Neural progenitor cell (in vitro differentiated cells): ENCODE measurements at regions not wholly inside any gene's neighbourhood (a gene's known extent, or its start where the extent isn't known, plus 50 kb on each side); places are given as distances from the start of the nearest gene placed in this dataset.

Source experiments
- DNase-seq: peaks from one replicate; pipeline ENCODE4 v3.0.0-alpha.2; 2016; ENCODE audit warnings: low spot score
- H2AFZ ChIP-seq: fragments of 200-600 bp; sonication (generic); replicated peaks from 2 replicates; pipeline ENCODE4 v1.6.1; 2016; ENCODE audit warnings: antibody characterized with exemption
- H3F3A ChIP-seq: fragments of 200-600 bp; sonication (generic); 2 replicates; pipeline ENCODE4 v1.6.1; 2016; ENCODE audit warnings: antibody characterized with exemption, low read depth
- H3K27ac ChIP-seq: fragments of 200-600 bp; sonication (generic); 2 replicates; pipeline ENCODE4 v1.5.1; 2016; ENCODE audit warnings: mild to moderate bottlenecking
- H3K27me3 ChIP-seq: fragments of 200-600 bp; sonication (generic); 2 replicates; pipeline ENCODE4 v1.6.1; 2016; ENCODE audit warnings: mild to moderate bottlenecking, moderate library complexity
- H3K36me3 ChIP-seq: fragments of 200-600 bp; sonication (generic); 2 replicates; pipeline ENCODE4 v1.5.1; 2016
- H3K4me1 ChIP-seq: fragments of 200-600 bp; sonication (generic); 2 replicates; pipeline ENCODE4 v1.6.1; 2016; ENCODE audit warnings: mixed run types
- H3K4me2 ChIP-seq: fragments of 200-600 bp; sonication (generic); 2 replicates; pipeline ENCODE4 v1.6.1; 2016
- H3K4me3 ChIP-seq: fragments of 200-600 bp; sonication (generic); 2 replicates; pipeline ENCODE4 v1.5.1; 2016
- H3K79me2 ChIP-seq: fragments of 200-600 bp; sonication (generic); 2 replicates; pipeline ENCODE4 v1.6.1; 2016; ENCODE audit warnings: low read depth
- H3K9ac ChIP-seq: fragments of 200-600 bp; sonication (generic); 2 replicates; pipeline ENCODE4 v1.6.1; 2016
- H3K9me3 ChIP-seq: fragments of 200-600 bp; sonication (generic); 2 replicates; pipeline ENCODE4 v1.5.1; 2016; ENCODE audit warnings: low read depth
- H4K20me1 ChIP-seq: fragments of 200-600 bp; sonication (generic); 2 replicates; pipeline ENCODE4 v1.6.1; 2016; ENCODE audit warnings: low read depth
- H3K27ac Mint-ChIP-seq: 3 replicates; pipeline ENCODE4 v1.8.0; 2021; ENCODE audit warnings: mixed read lengths
- H3K27me3 Mint-ChIP-seq: 2 replicates; pipeline ENCODE4 v1.8.0; 2022; ENCODE audit warnings: low read depth, mild to moderate bottlenecking, inconsistent platforms, moderate library complexity, mixed read lengths; ENCODE audit not compliant: insufficient read depth
- H3K36me3 Mint-ChIP-seq: 3 replicates; pipeline ENCODE4 v1.8.0; 2021; ENCODE audit warnings: mixed read lengths
- H3K4me1 Mint-ChIP-seq: 3 replicates; pipeline ENCODE4 v1.8.0; 2021; ENCODE audit warnings: mixed read lengths
- H3K4me3 Mint-ChIP-seq: 3 replicates; pipeline ENCODE4 v1.8.0; 2021; ENCODE audit warnings: mild to moderate bottlenecking, moderate library complexity, mixed read lengths
- H3K9me3 Mint-ChIP-seq: 3 replicates; pipeline ENCODE4 v1.8.0; 2020; ENCODE audit warnings: mixed read lengths
- CTCF ChIP-seq: fragments of 200-600 bp; sonication (generic); IDR thresholded peaks from 2 replicates; pipeline ENCODE4 v1.5.1; 2017; ENCODE audit warnings: antibody characterized with exemption, mild to moderate bottlenecking
- EZH2 ChIP-seq: fragments of 200-600 bp; sonication (generic); IDR thresholded peaks from 2 replicates; pipeline ENCODE4 v1.6.1; 2017; ENCODE audit warnings: antibody characterized with exemption, mild to moderate bottlenecking, moderate library complexity
- EZH2phosphoT487 ChIP-seq: fragments of 200-600 bp; sonication (generic); IDR thresholded peaks from 2 replicates; pipeline ENCODE4 v1.6.1; 2017; ENCODE audit warnings: antibody characterized with exemption

- TF ChIP-seq EZH2phosphoT487 (no peak), EZH2 (no peak)
- Histone ChIP-seq H3K27ac (no peak overlapping the region), H3K4me3 (no peak overlapping the region), H3F3A (no peaks in the 10 kb centered on the region), H3K9ac (no peak overlapping the region), H3K27me3 (no peaks in the 10 kb centered on the region), H3K4me2 (no peak overlapping the region), H3K4me1 (no peaks in the 10 kb centered on the region), H3K79me2 (no peaks in the 10 kb centered on the region), H3K9me3 (no peaks in the 10 kb centered on the region), H4K20me1 (no peaks in the 10 kb centered on the region), H2AFZ (no peak overlapping the region), H3K36me3 (no peaks in the 10 kb centered on the region)
- no peak for DNase-seq
- Mint-ChIP-seq H3K27me3 (peaks cover 8% of the 10 kb centered on the region), H3K27ac (no peak overlapping the region), H3K36me3 (no peaks in the 10 kb centered on the region), H3K4me3 (no peak overlapping the region), H3K4me1 (no peaks in the 10 kb centered on the region), H3K9me3 (no peaks in the 10 kb centered on the region)
Measured at GRCh38 chr1:221832151-221832550, 90.3 kb upstream of the DUSP10 start.

- Histone ChIP-seq H3K36me3 (no peaks in the 10 kb centered on the region), H3F3A (no peaks in the 10 kb centered on the region), H4K20me1 (no peaks in the 10 kb centered on the region), H3K4me1 (no peaks in the 10 kb centered on the region), H2AFZ (no peak overlapping the region), H3K27me3 (no peaks in the 10 kb centered on the region), H3K4me2 (no peak overlapping the region), H3K27ac (no peak overlapping the region), H3K4me3 (no peak overlapping the region), H3K9ac (no peak overlapping the region), H3K9me3 (no peaks in the 10 kb centered on the region), H3K79me2 (no peaks in the 10 kb centered on the region)
- Mint-ChIP-seq H3K27me3 (no peaks in the 10 kb centered on the region), H3K9me3 (no peaks in the 10 kb centered on the region), H3K27ac (no peak overlapping the region), H3K4me3 (no peak overlapping the region), H3K36me3 (no peaks in the 10 kb centered on the region), H3K4me1 (no peaks in the 10 kb centered on the region)
- TF ChIP-seq CTCF (no peak), EZH2 (no peak), EZH2phosphoT487 (no peak)
- no peak for DNase-seq
Measured at GRCh38 chr1:221829327-221830015, 87.6 kb upstream of the DUSP10 start.

- H3K27me3 ChIP-seq: no peaks in the 10 kb centered on the region
- no peak overlapping the region for H2AFZ ChIP-seq
- H3K9me3 Mint-ChIP-seq: no peaks in the 10 kb centered on the region
- no peak overlapping the region for H3K4me2 ChIP-seq
- no peaks in the 10 kb centered on the region for H3F3A ChIP-seq
- H3K9me3 ChIP-seq: no peaks in the 10 kb centered on the region
- H3K4me3 Mint-ChIP-seq: no peak overlapping the region
- H3K27ac Mint-ChIP-seq: no peak overlapping the region
- no peaks in the 10 kb centered on the region for H3K4me1 Mint-ChIP-seq
- no peak for TF ChIP-seq EZH2
- no peak for TF ChIP-seq CTCF
- TF ChIP-seq EZH2phosphoT487: no peak
- H3K27me3 Mint-ChIP-seq: peaks cover 2% of the 10 kb centered on the region
- no peaks in the 10 kb centered on the region for H3K4me1 ChIP-seq
- no peak overlapping the region for H3K9ac ChIP-seq
- no peaks in the 10 kb centered on the region for H3K36me3 ChIP-seq
- H3K27ac ChIP-seq: no peak overlapping the region
- H3K4me3 ChIP-seq: no peak overlapping the region
- no peaks in the 10 kb centered on the region for H4K20me1 ChIP-seq
- no peaks in the 10 kb centered on the region for H3K36me3 Mint-ChIP-seq
- DNase-seq: no peak
- H3K79me2 ChIP-seq: no peaks in the 10 kb centered on the region
Measured at GRCh38 chr1:221827307-221827642, 85.4 kb upstream of the DUSP10 start.

GRCh38 chr1:221824909-221825308 is 83.0 kb upstream of the DUSP10 start:
- H3K27ac Mint-ChIP-seq: no peak overlapping the region
- Histone ChIP-seq H3K27ac (no peak overlapping the region), H2AFZ (no peak overlapping the region), H3K4me3 (no peak overlapping the region), H3K9ac (no peak overlapping the region), H4K20me1 (no peaks in the 10 kb centered on the region), H3K36me3 (no peaks in the 10 kb centered on the region), H3K79me2 (no peaks in the 10 kb centered on the region), H3K4me2 (no peak overlapping the region), H3K27me3 (no peaks in the 10 kb centered on the region), H3K9me3 (no peaks in the 10 kb centered on the region), H3F3A (no peaks in the 10 kb centered on the region), H3K4me1 (no peaks in the 10 kb centered on the region)
- TF ChIP-seq EZH2phosphoT487 (no peak), CTCF (no peak), EZH2 (no peak)
- H3K9me3 Mint-ChIP-seq: no peaks in the 10 kb centered on the region
- H3K4me1 Mint-ChIP-seq: no peaks in the 10 kb centered on the region
- no peak overlapping the region for H3K4me3 Mint-ChIP-seq
- peaks cover 4% of the 10 kb centered on the region for H3K27me3 Mint-ChIP-seq
- DNase-seq: no peak
- no peaks in the 10 kb centered on the region for H3K36me3 Mint-ChIP-seq
